IPS-11a (cell line): ENCODE measurements at regions not wholly inside any gene's neighbourhood (a gene's known extent, or its start where the extent isn't known, plus 50 kb on each side); places are given as distances from the start of the nearest gene placed in this dataset.
"Not testable (repeated sequence)": the region's sequence is repeated elsewhere in the genome, so short reads cannot be mapped to it uniquely, and the experiment has no call there.

Source experiments
- H3K4me3 ChIP-seq: one replicate; pipeline ENCODE4 v1.5.1; 2013; ENCODE audit warnings: low read depth, low read length, control low read depth

GRCh38 chr4:83738895-83739294 is 203.0 kb downstream of the GPAT3 start:
- H3K4me3 ChIP-seq, result no peak overlapping the region

- no peak overlapping the region for H3K4me3 ChIP-seq
Observed at GRCh38 chr4:83734576-83734975, 198.7 kb downstream of the GPAT3 start.

- H3K4me3 ChIP-seq, result no peak overlapping the region
Observed at GRCh38 chr4:83732114-83732635, 196.3 kb downstream of the GPAT3 start.

GRCh38 chr4:83731609-83732008 is 195.7 kb downstream of the GPAT3 start:
- H3K4me3 ChIP-seq, result no peak overlapping the region

- not testable (repeated sequence) for H3K4me3 ChIP-seq
Observed at GRCh38 chr4:83730958-83731357, 195.1 kb downstream of the GPAT3 start.

- no peak overlapping the region for H3K4me3 ChIP-seq
Observed at GRCh38 chr4:83728191-83728590, 192.3 kb downstream of the GPAT3 start.

- no peak overlapping the region for H3K4me3 ChIP-seq
Observed at GRCh38 chr4:83725336-83726085, 189.6 kb downstream of the GPAT3 start.

- H3K4me3 ChIP-seq, result no peak overlapping the region
Observed at GRCh38 chr4:83724485-83725335, 188.8 kb downstream of the GPAT3 start.

GRCh38 chr4:83723609-83724008 is 187.7 kb downstream of the GPAT3 start:
- no peak overlapping the region for H3K4me3 ChIP-seq

GRCh38 chr4:83722730-83723269 is 186.9 kb downstream of the GPAT3 start:
- no peak overlapping the region for H3K4me3 ChIP-seq

- no peak overlapping the region for H3K4me3 ChIP-seq
Observed at GRCh38 chr4:83716874-83717273, 181.0 kb downstream of the GPAT3 start.

- H3K4me3 ChIP-seq, result no peak overlapping the region
Observed at GRCh38 chr4:83712890-83713289, 177.0 kb downstream of the GPAT3 start.

GRCh38 chr4:83709627-83710026 is 173.7 kb downstream of the GPAT3 start:
- no peak overlapping the region for H3K4me3 ChIP-seq

GRCh38 chr4:83708500-83709175 is 172.7 kb downstream of the GPAT3 start:
- no peak overlapping the region for H3K4me3 ChIP-seq

- no peak overlapping the region for H3K4me3 ChIP-seq
Observed at GRCh38 chr4:83704786-83705185, 168.9 kb downstream of the GPAT3 start.

GRCh38 chr4:83703752-83704151 is 167.8 kb downstream of the GPAT3 start:
- H3K4me3 ChIP-seq, result no peak overlapping the region

GRCh38 chr4:83701041-83701440 is 165.1 kb downstream of the GPAT3 start:
- H3K4me3 ChIP-seq, result no peak overlapping the region

GRCh38 chr4:83699358-83699757 is 163.4 kb downstream of the GPAT3 start:
- no peak overlapping the region for H3K4me3 ChIP-seq

- no peak overlapping the region for H3K4me3 ChIP-seq
Observed at GRCh38 chr4:83692028-83692427, 156.1 kb downstream of the GPAT3 start.

- no peak overlapping the region for H3K4me3 ChIP-seq
Observed at GRCh38 chr4:83686166-83686565, 150.3 kb downstream of the GPAT3 start.

GRCh38 chr4:83679692-83680091 is 143.8 kb downstream of the GPAT3 start:
- H3K4me3 ChIP-seq, result no peak overlapping the region
